ENCODE measurements at regions not wholly inside any gene's neighbourhood (a gene's known extent, or its start where the extent isn't known, plus 50 kb on each side); places are given as distances from the start of the nearest gene placed in this dataset.

GRCh38 chr3:137110392-137110996 lies 152.7 kb downstream of the IL20RB start:
- no peak overlapping the region for H3K4me3 ChIP-seq (ENCODE audit: low read depth, low read length)
- DNase-seq (ENCODE audit: low read depth): peak; percentile 54
- peak; percentile 82 for TF ChIP-seq CTCF (IDR thresholded peaks at IDR 0.05; ENCODE audit: insufficient read depth, low read depth, low read length, missing control alignments)

GRCh38 chr3:137111497-137111896 lies 153.7 kb downstream of the IL20RB start:
- H3K4me3 ChIP-seq (ENCODE audit: low read depth, low read length): no peak overlapping the region
- no peak for DNase-seq (ENCODE audit: low read depth)
- TF ChIP-seq CTCF (IDR thresholded peaks at IDR 0.05; ENCODE audit: insufficient read depth, low read depth, low read length, missing control alignments): no peak

GRCh38 chr3:137116619-137117018 lies 158.8 kb downstream of the IL20RB start:
- no peak for DNase-seq (ENCODE audit: low read depth)
- no peak overlapping the region for H3K4me3 ChIP-seq (ENCODE audit: low read depth, low read length)
- TF ChIP-seq CTCF (IDR thresholded peaks at IDR 0.05; ENCODE audit: insufficient read depth, low read depth, low read length, missing control alignments): no peak

DNA sequence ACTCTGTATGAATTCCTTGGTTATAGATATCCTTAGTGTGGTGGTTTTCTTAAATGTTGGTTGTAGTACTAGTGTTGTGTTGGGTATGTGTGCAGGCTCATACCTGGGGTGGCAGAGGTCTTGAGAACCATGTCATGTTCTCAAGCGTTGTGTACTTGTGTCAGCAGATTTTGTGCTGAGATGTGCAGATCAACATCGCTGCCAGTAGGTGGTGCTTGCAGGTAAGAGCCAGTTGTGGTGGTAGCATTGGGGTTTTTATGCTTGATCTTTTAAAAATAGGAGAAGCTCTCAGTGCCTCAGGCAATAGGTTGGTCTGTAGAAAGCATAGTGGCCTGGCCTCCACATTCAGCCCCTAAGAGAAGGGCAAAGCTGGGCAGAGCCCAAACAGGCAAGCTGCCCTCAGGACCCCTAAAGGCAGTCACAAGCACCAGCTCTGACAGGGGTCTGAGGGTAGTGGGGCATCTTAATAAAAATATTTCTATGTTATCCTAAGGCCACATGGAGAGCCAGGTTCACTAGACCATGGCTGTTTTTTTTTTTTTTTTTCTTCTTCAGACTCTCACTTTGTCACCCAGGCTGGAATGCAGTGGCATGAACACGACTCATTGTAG lies 164.0 kb downstream of the IL20RB start:
- no peak overlapping the region for H3K4me3 ChIP-seq (ENCODE audit: low read depth, low read length)
- peak; percentile 85 for TF ChIP-seq CTCF (IDR thresholded peaks at IDR 0.05; ENCODE audit: insufficient read depth, low read depth, low read length, missing control alignments)
- DNase-seq (ENCODE audit: low read depth): peak; percentile 83

GRCh38 chr3:137131081-137131480 lies 173.3 kb downstream of the IL20RB start:
- H3K4me3 ChIP-seq (ENCODE audit: low read depth, low read length): no peak overlapping the region
- no peak for DNase-seq (ENCODE audit: low read depth)
- TF ChIP-seq CTCF (IDR thresholded peaks at IDR 0.05; ENCODE audit: insufficient read depth, low read depth, low read length, missing control alignments): no peak

DNA sequence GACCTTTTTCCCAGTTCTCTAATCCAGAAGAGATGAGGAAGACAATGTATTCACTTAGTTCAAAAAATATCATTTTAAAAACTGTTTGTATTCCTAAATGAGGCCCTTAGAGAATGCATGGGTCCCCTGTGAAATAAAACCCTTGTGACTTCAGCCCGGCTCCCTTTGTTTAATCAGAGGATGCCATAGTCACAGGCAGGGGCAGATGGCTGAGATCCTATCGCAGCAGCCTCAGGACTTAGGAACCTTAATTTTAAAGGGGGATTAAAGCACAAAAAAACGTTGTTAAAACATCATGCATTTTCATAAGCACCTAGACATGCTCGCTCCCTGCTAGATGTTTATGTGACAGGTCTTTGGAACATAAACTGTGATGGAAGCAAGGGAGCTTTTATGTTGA lies 176.6 kb downstream of the IL20RB start:
- TF ChIP-seq CTCF (IDR thresholded peaks at IDR 0.05; ENCODE audit: insufficient read depth, low read depth, low read length, missing control alignments): no peak
- DNase-seq (ENCODE audit: low read depth): no peak
- no peak overlapping the region for H3K4me3 ChIP-seq (ENCODE audit: low read depth, low read length)

DNA sequence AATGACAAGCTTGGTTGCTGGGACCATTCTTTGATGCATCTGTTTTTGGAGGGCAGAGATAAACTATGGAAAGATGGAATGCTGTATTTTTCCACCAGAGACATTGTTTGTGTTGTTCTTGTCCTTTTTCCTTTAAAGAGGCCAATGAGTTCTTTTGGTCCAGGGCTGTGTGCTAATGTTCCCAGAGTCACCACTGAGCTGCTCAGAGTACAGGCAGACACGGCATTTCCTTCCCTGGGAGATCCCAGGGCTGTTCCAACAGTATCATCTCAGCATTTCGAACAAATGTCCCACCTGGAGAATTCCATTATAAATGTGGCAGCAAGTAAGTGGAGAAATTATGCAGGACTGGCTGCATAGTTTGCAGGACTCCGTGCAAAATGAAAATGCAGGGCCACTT lies 190.6 kb downstream of the IL20RB start:
- H3K4me3 ChIP-seq (ENCODE audit: low read depth, low read length): no peak overlapping the region
- no peak for TF ChIP-seq CTCF (IDR thresholded peaks at IDR 0.05; ENCODE audit: insufficient read depth, low read depth, low read length, missing control alignments)
- DNase-seq (ENCODE audit: low read depth): no peak
